ENCODE measurements at regions not wholly inside any gene's neighbourhood (a gene's known extent, or its start where the extent isn't known, plus 50 kb on each side); places are given as distances from the start of the nearest gene placed in this dataset.
A peak's percentile ranks its signal among the peaks of the same experiment; 100 is the strongest.
"Not testable (repeated sequence)": the region's sequence is repeated elsewhere in the genome, so short reads cannot be mapped to it uniquely, and the experiment has no call there.

DNA sequence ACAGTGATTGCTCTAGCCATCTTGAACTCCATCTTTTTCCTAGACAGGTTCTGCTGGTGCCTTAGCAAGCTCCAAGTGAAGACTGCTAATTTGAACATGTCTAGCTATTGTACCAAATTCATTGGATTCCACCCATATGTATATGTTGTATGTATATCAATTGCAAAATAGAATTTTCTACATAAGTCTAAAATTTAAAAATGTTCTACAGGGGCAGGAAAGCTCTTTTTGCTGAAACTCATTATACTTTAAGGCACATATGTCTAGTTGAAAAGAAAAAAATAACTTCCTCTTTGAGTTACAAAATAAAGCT, 845.3 kb downstream of the MCTP2 start:
- H3K27me3 ChIP-seq = no peaks in the 10 kb centered on the region
- no peak overlapping the region for H3K27ac ChIP-seq
- no peak for DNase-seq
- TF ChIP-seq, protein P1, sequence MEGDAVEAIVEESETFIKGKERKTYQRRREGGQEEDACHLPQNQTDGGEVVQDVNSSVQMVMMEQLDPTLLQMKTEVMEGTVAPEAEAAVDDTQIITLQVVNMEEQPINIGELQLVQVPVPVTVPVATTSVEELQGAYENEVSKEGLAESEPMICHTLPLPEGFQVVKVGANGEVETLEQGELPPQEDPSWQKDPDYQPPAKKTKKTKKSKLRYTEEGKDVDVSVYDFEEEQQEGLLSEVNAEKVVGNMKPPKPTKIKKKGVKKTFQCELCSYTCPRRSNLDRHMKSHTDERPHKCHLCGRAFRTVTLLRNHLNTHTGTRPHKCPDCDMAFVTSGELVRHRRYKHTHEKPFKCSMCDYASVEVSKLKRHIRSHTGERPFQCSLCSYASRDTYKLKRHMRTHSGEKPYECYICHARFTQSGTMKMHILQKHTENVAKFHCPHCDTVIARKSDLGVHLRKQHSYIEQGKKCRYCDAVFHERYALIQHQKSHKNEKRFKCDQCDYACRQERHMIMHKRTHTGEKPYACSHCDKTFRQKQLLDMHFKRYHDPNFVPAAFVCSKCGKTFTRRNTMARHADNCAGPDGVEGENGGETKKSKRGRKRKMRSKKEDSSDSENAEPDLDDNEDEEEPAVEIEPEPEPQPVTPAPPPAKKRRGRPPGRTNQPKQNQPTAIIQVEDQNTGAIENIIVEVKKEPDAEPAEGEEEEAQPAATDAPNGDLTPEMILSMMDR (IDR thresholded peaks at IDR 0.05) = no peak
- intact Hi-C loops (cut with DNase I; ENCODE audit: low total_unique reads) = no loop called here
- H3K4me1 ChIP-seq = peaks cover 0 to 31% (median 6%) of the 10 kb centered on the region in 4 donors
- no peak overlapping the region for H3K4me3 ChIP-seq
- H3K9me3 ChIP-seq = no peaks in the 10 kb centered on the region
- H3K36me3 ChIP-seq = no peaks in the 10 kb centered on the region

DNA sequence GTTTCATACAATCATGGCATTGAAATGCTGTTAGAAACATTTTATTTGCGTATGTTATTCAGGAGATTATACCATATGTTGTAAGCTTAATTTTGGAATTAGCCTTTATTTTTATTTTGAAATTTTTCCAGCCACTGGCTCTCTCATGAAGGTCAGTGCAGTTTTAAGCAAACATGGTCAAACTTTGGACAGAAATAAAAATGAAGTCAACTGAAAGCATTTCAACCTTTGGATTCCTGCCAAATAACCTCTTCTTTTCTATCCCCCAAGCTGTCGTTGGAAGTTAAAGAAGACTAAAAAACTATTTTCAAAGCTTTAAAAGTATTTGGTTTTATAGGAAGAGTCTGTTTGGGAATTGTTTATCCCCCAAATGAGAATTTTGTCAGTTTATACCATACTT, 846.6 kb downstream of the MCTP2 start:
- no peaks in the 10 kb centered on the region for H3K36me3 ChIP-seq
- TF ChIP-seq, protein P1 (IDR thresholded peaks at IDR 0.05) = no peak
- H3K27me3 ChIP-seq = no peaks in the 10 kb centered on the region
- H3K27ac ChIP-seq = peak overlapping the region in 1 of 2 donors; percentile 45
- no peaks in the 10 kb centered on the region for H3K9me3 ChIP-seq
- H3K4me3 ChIP-seq = no peak overlapping the region
- DNase-seq = no peak
- H3K4me1 ChIP-seq = peaks cover 0 to 30% (median 6%) of the 10 kb centered on the region in 4 donors
- intact Hi-C loops (cut with DNase I; ENCODE audit: low total_unique reads) = no loop called here

DNA sequence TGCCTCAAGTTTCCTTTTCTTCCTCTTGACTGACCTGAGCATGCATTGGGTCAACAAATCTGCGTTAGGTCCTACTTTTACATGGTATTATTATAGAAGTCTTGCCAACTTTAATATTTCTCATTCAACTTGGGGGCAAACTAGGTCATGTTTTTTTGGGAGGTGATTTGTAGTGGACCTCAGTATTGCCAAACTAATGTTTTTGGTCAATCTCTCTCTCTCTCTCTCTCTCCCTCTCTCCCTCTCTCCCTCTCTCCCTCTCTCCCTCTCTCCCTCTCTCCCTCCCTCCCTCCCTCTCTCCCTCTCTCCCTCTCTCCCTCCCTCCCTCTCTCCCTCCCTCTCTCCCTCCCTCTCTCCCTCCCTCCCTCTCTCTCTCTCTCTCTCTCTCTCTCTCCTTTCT, 848.9 kb downstream of the MCTP2 start:
- H3K4me1 ChIP-seq = peaks cover 0 to 30% (median 6%) of the 10 kb centered on the region in 4 donors
- DNase-seq; H3K4me3 ChIP-seq; H3K36me3 ChIP-seq; H3K9me3 ChIP-seq; intact Hi-C loops (cut with DNase I; ENCODE audit: low total_unique reads); H3K27me3 ChIP-seq: not testable (repeated sequence)
- peak overlapping the region in 1 of 2 donors; percentile 9 for H3K27ac ChIP-seq

DNA sequence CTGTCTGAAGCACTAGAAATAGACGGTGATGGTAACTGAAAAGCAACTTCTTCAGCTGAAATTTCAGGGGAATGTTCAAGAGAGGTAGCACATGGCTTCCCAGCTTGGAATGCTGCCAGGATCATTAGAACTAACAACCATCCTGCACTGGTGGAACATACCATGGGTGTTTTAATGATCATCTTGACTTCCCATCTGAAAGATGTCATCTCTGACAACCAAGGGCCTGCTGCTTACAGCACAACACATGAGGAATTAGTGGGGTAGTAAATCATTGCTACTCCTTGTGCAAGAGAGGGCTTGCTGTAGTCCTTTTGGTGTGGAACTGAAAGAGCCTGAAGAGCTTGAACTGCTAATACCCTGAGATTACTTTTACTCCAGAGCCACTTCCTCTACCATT, 853.7 kb downstream of the MCTP2 start:
- Histone ChIP-seq H3K27me3 (no peaks in the 10 kb centered on the region), H3K4me3 (no peak overlapping the region), H3K9me3 (no peaks in the 10 kb centered on the region), H3K36me3 (no peaks in the 10 kb centered on the region), H3K27ac (no peak overlapping the region), H3K4me1 (peaks cover 0 to 15% (median 0%) of the 10 kb centered on the region in 4 donors)
- intact Hi-C loops (cut with DNase I; ENCODE audit: low total_unique reads) = no loop called here
- TF ChIP-seq, protein P1 (IDR thresholded peaks at IDR 0.05) = no peak
- no peak for DNase-seq

DNA sequence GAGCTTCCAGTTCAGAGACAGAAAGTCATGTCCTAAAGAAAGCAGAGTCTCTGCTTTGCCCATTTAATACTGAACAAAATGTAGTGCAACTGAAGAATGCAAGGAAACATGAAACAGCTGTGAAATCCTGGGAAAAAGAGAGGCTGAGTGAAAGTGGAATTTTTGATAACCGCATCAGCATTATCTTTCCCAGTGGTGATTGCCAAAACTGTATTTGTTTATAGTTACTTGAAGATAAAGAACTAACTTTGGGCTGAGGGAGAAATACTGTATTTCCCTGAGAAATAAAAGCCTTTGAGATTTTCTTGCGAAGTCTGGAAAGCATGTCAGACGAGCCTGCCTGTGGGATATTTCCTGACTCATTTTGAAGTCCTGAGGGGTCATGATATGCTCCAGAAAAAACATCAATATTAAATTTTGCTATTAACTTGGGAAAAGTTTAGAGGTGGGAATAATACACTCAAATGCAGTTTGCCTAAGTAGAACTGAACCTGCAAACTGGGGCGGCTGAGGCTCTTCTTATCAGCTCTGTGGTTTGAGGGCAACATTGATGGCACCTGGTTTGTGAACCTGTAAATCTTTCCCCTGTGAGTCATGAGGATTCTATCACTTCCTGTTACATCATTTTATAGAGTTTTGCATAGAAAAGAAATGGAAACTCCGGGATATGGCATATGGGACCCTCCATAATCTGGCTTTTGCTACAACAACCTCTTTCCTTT, 855.3 kb downstream of the MCTP2 start:
- Histone ChIP-seq H3K4me1 (peaks cover 0 to 14% (median 0%) of the 10 kb centered on the region in 4 donors), H3K27me3 (no peaks in the 10 kb centered on the region), H3K4me3 (no peak overlapping the region), H3K9me3 (no peaks in the 10 kb centered on the region), H3K27ac (no peak overlapping the region), H3K36me3 (no peaks in the 10 kb centered on the region)
- DNase-seq = no peak
- intact Hi-C loops (cut with DNase I; ENCODE audit: low total_unique reads) = no loop called here
- TF ChIP-seq, protein P1 (IDR thresholded peaks at IDR 0.05) = no peak

DNA sequence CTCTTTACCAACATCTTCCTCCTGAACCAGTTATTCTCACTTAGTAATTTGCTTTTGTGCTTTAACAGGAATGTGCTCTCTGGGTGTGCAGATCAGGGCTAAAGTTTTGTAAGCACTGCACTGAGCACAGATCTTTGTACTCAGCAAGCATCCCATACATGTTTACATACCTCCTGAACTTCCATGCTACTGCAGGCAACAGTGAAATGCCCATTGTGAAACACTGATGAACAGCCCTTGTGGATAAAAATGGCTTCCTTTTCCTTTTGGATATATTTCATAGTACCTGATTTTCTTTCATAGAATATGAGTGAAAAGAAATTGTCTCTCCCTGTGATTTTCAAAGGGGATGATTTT, 855.9 kb downstream of the MCTP2 start:
- Histone ChIP-seq H3K9me3 (no peaks in the 10 kb centered on the region), H3K27ac (no peak overlapping the region), H3K36me3 (no peaks in the 10 kb centered on the region), H3K27me3 (no peaks in the 10 kb centered on the region), H3K4me1 (peaks cover 0 to 14% (median 0%) of the 10 kb centered on the region in 4 donors), H3K4me3 (no peak overlapping the region)
- TF ChIP-seq, protein P1 (IDR thresholded peaks at IDR 0.05) = no peak
- no peak for DNase-seq
- intact Hi-C loops (cut with DNase I; ENCODE audit: low total_unique reads) = no loop called here
